ENCODE measurements at regions not wholly inside any gene's neighbourhood (a gene's known extent, or its start where the extent isn't known, plus 50 kb on each side); places are given as distances from the start of the nearest gene placed in this dataset.
A peak's percentile ranks its signal among the peaks of the same experiment; 100 is the strongest.

DNA sequence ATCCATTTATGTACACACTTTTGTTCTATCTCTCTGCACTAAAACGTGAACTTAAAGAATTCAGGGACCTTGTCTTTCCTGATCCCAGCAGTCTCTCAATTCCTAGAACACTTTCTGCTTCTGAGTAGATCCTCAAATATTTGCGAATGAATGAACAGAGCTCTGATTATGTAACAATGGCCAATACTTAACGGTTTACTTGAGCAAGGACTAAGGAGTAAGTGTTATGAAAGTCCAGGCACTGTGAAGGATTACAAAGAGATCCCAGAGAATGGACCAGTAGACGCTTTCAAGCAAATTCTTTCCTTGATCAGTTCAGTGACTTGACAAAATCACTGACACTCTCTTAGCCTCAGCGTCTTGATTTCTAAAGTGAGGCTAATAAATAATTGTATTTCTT is 514.5 kb upstream of the KLHL1 start:
- Mint-ChIP-seq H3K4me1 (ENCODE audit: low read depth) (peaks cover 8% of the 10 kb centered on the region), H3K27ac (no peak overlapping the region), H3K36me3 (ENCODE audit: insufficient read depth) (no peaks in the 10 kb centered on the region), H3K27me3 (no peaks in the 10 kb centered on the region), H3K9me3 (ENCODE audit: low read depth) (peaks cover 4% of the 10 kb centered on the region), H3K4me3 (ENCODE audit: low read depth) (no peak overlapping the region)
- TF ChIP-seq, protein P1, sequence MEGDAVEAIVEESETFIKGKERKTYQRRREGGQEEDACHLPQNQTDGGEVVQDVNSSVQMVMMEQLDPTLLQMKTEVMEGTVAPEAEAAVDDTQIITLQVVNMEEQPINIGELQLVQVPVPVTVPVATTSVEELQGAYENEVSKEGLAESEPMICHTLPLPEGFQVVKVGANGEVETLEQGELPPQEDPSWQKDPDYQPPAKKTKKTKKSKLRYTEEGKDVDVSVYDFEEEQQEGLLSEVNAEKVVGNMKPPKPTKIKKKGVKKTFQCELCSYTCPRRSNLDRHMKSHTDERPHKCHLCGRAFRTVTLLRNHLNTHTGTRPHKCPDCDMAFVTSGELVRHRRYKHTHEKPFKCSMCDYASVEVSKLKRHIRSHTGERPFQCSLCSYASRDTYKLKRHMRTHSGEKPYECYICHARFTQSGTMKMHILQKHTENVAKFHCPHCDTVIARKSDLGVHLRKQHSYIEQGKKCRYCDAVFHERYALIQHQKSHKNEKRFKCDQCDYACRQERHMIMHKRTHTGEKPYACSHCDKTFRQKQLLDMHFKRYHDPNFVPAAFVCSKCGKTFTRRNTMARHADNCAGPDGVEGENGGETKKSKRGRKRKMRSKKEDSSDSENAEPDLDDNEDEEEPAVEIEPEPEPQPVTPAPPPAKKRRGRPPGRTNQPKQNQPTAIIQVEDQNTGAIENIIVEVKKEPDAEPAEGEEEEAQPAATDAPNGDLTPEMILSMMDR (IDR thresholded peaks at IDR 0.05; ENCODE audit: unreplicated experiment) = no peak
- DNase-seq (ENCODE audit: low spot score, unreplicated experiment) = no peak

DNA sequence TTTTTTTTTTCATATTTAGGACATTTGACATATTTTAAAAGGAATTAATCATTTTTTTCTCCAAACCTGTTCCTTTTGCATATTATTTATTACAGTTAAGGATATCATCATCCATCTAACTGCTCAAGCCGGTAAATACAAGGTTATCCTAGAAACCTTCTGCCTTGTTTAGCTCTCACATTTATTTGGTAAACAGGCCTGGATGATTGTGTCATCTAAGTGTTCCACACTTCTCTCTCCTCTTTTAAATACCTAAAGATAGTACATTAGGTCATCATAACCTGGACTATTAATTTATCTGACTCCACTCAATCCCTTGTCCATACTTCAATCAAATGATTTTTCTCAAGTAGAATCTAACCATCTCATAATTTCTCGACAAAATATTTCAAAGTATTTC is 511.7 kb upstream of the KLHL1 start:
- H3K27me3 Mint-ChIP-seq = no peaks in the 10 kb centered on the region
- H3K4me3 Mint-ChIP-seq (ENCODE audit: low read depth) = no peak overlapping the region
- H3K36me3 Mint-ChIP-seq (ENCODE audit: insufficient read depth) = no peaks in the 10 kb centered on the region
- H3K4me1 Mint-ChIP-seq (ENCODE audit: low read depth) = peaks cover 19% of the 10 kb centered on the region
- H3K9me3 Mint-ChIP-seq (ENCODE audit: low read depth) = peaks cover 4% of the 10 kb centered on the region
- TF ChIP-seq, protein P1 (IDR thresholded peaks at IDR 0.05; ENCODE audit: unreplicated experiment) = no peak
- H3K27ac Mint-ChIP-seq = no peak overlapping the region
- DNase-seq (ENCODE audit: low spot score, unreplicated experiment) = no peak

DNA sequence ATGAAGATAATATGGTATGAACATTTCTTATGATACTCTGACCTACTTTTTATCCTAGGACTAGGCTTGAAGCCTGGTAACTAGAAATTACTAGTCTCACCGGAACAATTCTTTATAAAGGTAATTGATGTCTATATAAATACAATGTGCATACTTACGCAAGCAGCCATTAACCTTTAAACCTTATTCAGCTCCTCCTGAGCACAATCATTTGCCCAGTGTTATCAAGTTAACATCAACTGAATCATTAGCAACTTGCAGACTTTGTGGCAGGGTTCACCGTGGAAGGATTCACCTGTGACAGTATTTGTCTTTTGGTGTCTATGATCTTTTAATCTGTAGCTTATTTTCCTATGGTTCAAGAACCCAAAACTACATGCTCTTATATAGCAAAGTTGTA is 508.6 kb upstream of the KLHL1 start:
- no peak overlapping the region for H3K27ac Mint-ChIP-seq
- TF ChIP-seq, protein P1 (IDR thresholded peaks at IDR 0.05; ENCODE audit: unreplicated experiment) = no peak
- peaks cover 4% of the 10 kb centered on the region for H3K9me3 Mint-ChIP-seq (ENCODE audit: low read depth)
- no peaks in the 10 kb centered on the region for H3K36me3 Mint-ChIP-seq (ENCODE audit: insufficient read depth)
- H3K4me1 Mint-ChIP-seq (ENCODE audit: low read depth) = peaks cover 20% of the 10 kb centered on the region
- no peaks in the 10 kb centered on the region for H3K27me3 Mint-ChIP-seq
- H3K4me3 Mint-ChIP-seq (ENCODE audit: low read depth) = no peak overlapping the region
- no peak for DNase-seq (ENCODE audit: low spot score, unreplicated experiment)

DNA sequence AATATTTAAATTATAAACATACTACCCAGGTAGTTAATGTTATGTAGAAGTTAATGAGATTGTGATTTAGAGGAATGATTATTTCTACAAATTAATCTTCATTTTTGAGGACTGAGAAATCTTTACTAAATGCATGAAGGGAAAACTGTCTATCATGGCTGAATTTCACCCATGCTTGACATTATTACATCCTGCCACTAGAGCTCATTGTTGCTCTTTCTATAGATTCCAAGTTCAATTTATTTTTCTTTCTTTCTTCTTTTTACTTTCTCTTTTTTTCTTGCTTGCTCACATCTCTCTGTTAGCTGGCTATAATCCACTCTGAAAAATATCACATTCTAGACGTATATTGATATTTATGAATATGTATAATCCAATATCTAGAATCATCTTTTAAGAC is 505.0 kb upstream of the KLHL1 start:
- no peak overlapping the region for H3K4me3 Mint-ChIP-seq (ENCODE audit: low read depth)
- H3K27ac Mint-ChIP-seq = no peak overlapping the region
- TF ChIP-seq, protein P1 (IDR thresholded peaks at IDR 0.05; ENCODE audit: unreplicated experiment) = peak; percentile 62
- no peaks in the 10 kb centered on the region for H3K36me3 Mint-ChIP-seq (ENCODE audit: insufficient read depth)
- peaks cover 4% of the 10 kb centered on the region for H3K9me3 Mint-ChIP-seq (ENCODE audit: low read depth)
- H3K4me1 Mint-ChIP-seq (ENCODE audit: low read depth) = peaks cover 16% of the 10 kb centered on the region
- no peak for DNase-seq (ENCODE audit: low spot score, unreplicated experiment)
- no peaks in the 10 kb centered on the region for H3K27me3 Mint-ChIP-seq

DNA sequence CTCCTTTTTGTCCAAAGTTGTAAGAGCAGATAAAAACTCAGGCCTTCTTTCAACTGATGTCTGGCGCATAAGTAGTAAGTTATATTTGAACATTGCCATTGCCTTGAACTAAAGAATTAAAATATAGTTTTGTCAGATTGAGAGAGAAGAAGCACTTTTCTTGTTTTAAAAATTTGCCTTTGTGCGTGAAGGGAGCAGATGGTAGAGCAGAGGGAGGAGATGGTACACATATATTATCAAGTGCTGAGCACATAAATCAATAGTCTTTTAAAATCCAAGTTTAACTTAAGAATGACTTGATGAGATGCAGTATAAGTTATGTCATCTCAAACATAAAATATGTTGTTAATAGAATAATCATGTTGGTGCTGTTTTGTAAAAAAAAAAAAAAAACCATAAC is 504.6 kb upstream of the KLHL1 start:
- H3K27ac Mint-ChIP-seq = no peak overlapping the region
- peaks cover 16% of the 10 kb centered on the region for H3K4me1 Mint-ChIP-seq (ENCODE audit: low read depth)
- H3K9me3 Mint-ChIP-seq (ENCODE audit: low read depth) = peaks cover 1% of the 10 kb centered on the region
- H3K36me3 Mint-ChIP-seq (ENCODE audit: insufficient read depth) = no peaks in the 10 kb centered on the region
- no peak for DNase-seq (ENCODE audit: low spot score, unreplicated experiment)
- H3K27me3 Mint-ChIP-seq = no peaks in the 10 kb centered on the region
- H3K4me3 Mint-ChIP-seq (ENCODE audit: low read depth) = no peak overlapping the region
- TF ChIP-seq, protein P1 (IDR thresholded peaks at IDR 0.05; ENCODE audit: unreplicated experiment) = no peak

Data from progenitor cell of endocrine pancreas (in vitro differentiated cells).